B cell (primary cell): ENCODE measurements at regions not wholly inside any gene's neighbourhood (a gene's known extent, or its start where the extent isn't known, plus 50 kb on each side); places are given as distances from the start of the nearest gene placed in this dataset.

Source experiments
- ATAC-seq: fragments of 200-7000 bp; cut with Tn5 transposase; one replicate; pipeline ENCODE4 v1.10.0; 2021; ENCODE audit warnings: low read depth, mild to moderate bottlenecking, moderate number of reproducible peaks, moderate library complexity
- CTCF ChIA-PET: fragments of 350-600 bp; sonication (Branson Sonifier 250); formaldehyde crosslinking; loops from one replicate; lab custom pipeline; 2021; ENCODE audit warnings: antibody characterized with exemption, inconsistent platforms; lab: Charles Lee
- POLR2A ChIA-PET: fragments of 350-600 bp; sonication (Branson Sonifier 250); formaldehyde crosslinking; loops from one replicate; lab custom pipeline; 2021; ENCODE audit warnings: antibody characterized with exemption; lab: Charles Lee
- DNase-seq: peaks from one replicate; pipeline ENCODE4 v3.0.0; 2013
- H2AFZ ChIP-seq: 2 replicates; pipeline ENCODE4 v1.6.1; 2012; ENCODE audit warnings: mild to moderate bottlenecking, low read depth, low read length; ENCODE audit not compliant: insufficient read depth, poor library complexity, severe bottlenecking
- H3K27ac ChIP-seq, 2 donors: 1 replicate in 1 of 2; 2 replicates in 1 of 2; pipeline ENCODE4 v1.5.1; 2012 to 2013; ENCODE audit warnings: low read length in 2 of 2, mild to moderate bottlenecking in 2 of 2, moderate library complexity in 1 of 2
- H3K27me3 ChIP-seq, 4 experiments: fragments of 200-600 bp in 1 of 4; sonication (generic) in 1 of 4; replicated peaks in 1 of 4; 1 replicate in 2 of 4; 2 replicates in 2 of 4; pipeline versions ENCODE4 v1.6.1 to v1.7.0; 2013 to 2016; ENCODE audit warnings: low read length in 3 of 4, mild to moderate bottlenecking in 2 of 4, mixed read lengths in 1 of 4, moderate library complexity in 1 of 4; ENCODE audit not compliant: insufficient read depth in 4 of 4, control insufficient read depth in 3 of 4; ENCODE audit errors: control extremely low read depth in 1 of 4
- H3K36me3 ChIP-seq, 2 experiments: replicated peaks in 1 of 2; 1 replicate in 1 of 2; 2 replicates in 1 of 2; pipeline versions ENCODE4 v1.6.1 to v1.7.1; 2013; ENCODE audit warnings: low read length in 1 of 2; ENCODE audit not compliant: insufficient read depth in 2 of 2, control insufficient read depth in 1 of 2; ENCODE audit errors: control extremely low read depth in 1 of 2, extremely low read depth in 1 of 2
- H3K4me1 ChIP-seq, 2 donors: fragments of 200-600 bp in 1 of 2; sonication (generic) in 1 of 2; 1 replicate in 1 of 2; 2 replicates in 1 of 2; pipeline versions ENCODE4 v1.5.1 to v1.6.1; 2013 to 2017; ENCODE audit warnings: low read length in 2 of 2; ENCODE audit not compliant: control insufficient read depth in 2 of 2, insufficient read depth in 2 of 2
- H3K4me2 ChIP-seq: replicated peaks from 2 replicates; pipeline ENCODE3; 2012; ENCODE audit warnings: mild to moderate bottlenecking, low read depth, low read length; ENCODE audit not compliant: poor library complexity, severe bottlenecking
- H3K4me3 ChIP-seq, 5 experiments: fragments of 200-600 bp in 1 of 5; sonication (generic) in 1 of 5; 1 replicate in 3 of 5; 2 replicates in 2 of 5; pipeline versions ENCODE4 v1.5.1 to v1.7.0; 2011 to 2016; ENCODE audit warnings: low read length in 4 of 5, mild to moderate bottlenecking in 4 of 5, low read depth in 2 of 5, control low read depth in 1 of 5, moderate library complexity in 1 of 5; ENCODE audit not compliant: insufficient read depth in 1 of 5; ENCODE audit errors: control extremely low read depth in 1 of 5, extremely low read depth in 1 of 5
- H3K79me2 ChIP-seq: fragments of 200-600 bp; sonication (generic); one replicate; pipeline ENCODE4 v1.6.0; 2016; ENCODE audit warnings: low read length; ENCODE audit not compliant: control insufficient read depth, insufficient read depth
- H3K9ac ChIP-seq: fragments of 200-600 bp; sonication (generic); 2 replicates; pipeline ENCODE4 v1.6.1; 2017; ENCODE audit warnings: mild to moderate bottlenecking, low read length, moderate library complexity
- H3K9me3 ChIP-seq, 3 donors: one replicate each; pipeline versions ENCODE4 v1.6.1 to v1.7.1; 2013; ENCODE audit warnings: low read length in 2 of 3; ENCODE audit not compliant: control insufficient read depth in 2 of 3, insufficient read depth in 1 of 3; ENCODE audit errors: control extremely low read depth in 1 of 3
- H4K20me1 ChIP-seq: 2 replicates; pipeline ENCODE4 v1.6.0; 2012; ENCODE audit warnings: mild to moderate bottlenecking, low read length; ENCODE audit not compliant: insufficient read depth, control insufficient read depth, poor library complexity, severe bottlenecking
- H3K27ac Mint-ChIP-seq: one replicate; pipeline ENCODE4 v1.8.0; 2021; ENCODE audit warnings: mixed read lengths
- H3K27me3 Mint-ChIP-seq: one replicate; pipeline ENCODE4 v1.8.0; 2021; ENCODE audit warnings: mixed read lengths
- H3K4me1 Mint-ChIP-seq: one replicate; pipeline ENCODE4 v1.8.0; 2021; ENCODE audit warnings: mixed read lengths
- H3K4me3 Mint-ChIP-seq: one replicate; pipeline ENCODE4 v1.8.0; 2021; ENCODE audit warnings: mixed read lengths
- H3K9me3 Mint-ChIP-seq: one replicate; pipeline ENCODE4 v1.8.0; 2022; ENCODE audit warnings: mixed read lengths; ENCODE audit not compliant: insufficient read depth
- EZH2 ChIP-seq: IDR thresholded peaks from 2 replicates; pipeline ENCODE4 v1.6.1; 2012; ENCODE audit warnings: borderline replicate concordance, low read depth, mild to moderate bottlenecking, moderate library complexity, low read length; ENCODE audit not compliant: insufficient read depth, poor library complexity, severe bottlenecking
- WGBS: methylation state at CpG from one replicate; pipeline ENCODE4 v1.1.5; 2013; ENCODE audit warnings: missing lambda C conversion rate; ENCODE audit not compliant: insufficient coverage; 5-methylcytosine and 5-hydroxymethylcytosine counted together
- intact Hi-C: fragments of 100-400 bp; cut with micrococcal nuclease; formaldehyde crosslinking; loops from one replicate; pipeline ENCODE4 v1.10.0; 2022
- TF ChIP-seq, protein P1 (sequence below): fragments of 200-600 bp; IDR thresholded peaks from one replicate; pipeline ENCODE4 v1.8.0; 2022; ENCODE audit warnings: antibody characterized with exemption, mild to moderate bottlenecking

DNA sequence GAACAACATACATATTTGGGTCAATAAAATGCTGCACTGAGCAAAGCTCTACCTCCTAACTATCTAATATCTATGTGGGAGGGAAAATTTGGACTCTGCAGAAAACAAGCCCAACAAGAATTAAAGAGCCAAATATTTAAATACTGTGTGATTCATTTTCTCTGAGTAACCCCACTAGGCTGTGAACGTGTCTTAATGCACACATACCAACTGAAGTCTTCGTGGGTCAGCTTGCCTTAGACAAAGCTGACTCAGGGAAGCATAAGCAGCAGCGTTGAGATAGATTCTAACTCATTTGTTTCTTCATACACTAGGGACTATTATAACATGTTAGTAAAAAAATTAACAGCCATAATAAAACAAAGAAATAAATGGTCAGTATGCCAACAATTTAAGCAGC lies 114.3 kb downstream of the GJA1 start:
- Histone ChIP-seq H3K4me2 (no peak overlapping the region), H3K36me3 (no peaks in the 10 kb centered on the region), H3K79me2 (no peaks in the 10 kb centered on the region), H3K4me1 (no peaks in the 10 kb centered on the region), H2AFZ (no peak overlapping the region), H3K27ac (no peak overlapping the region), H3K9me3 (no peaks in the 10 kb centered on the region), H3K9ac (no peak overlapping the region), H3K27me3 (no peaks in the 10 kb centered on the region), H4K20me1 (no peaks in the 10 kb centered on the region), H3K4me3 (no peak overlapping the region)
- H3K9me3 Mint-ChIP-seq, result no peaks in the 10 kb centered on the region
- no peaks in the 10 kb centered on the region for H3K27me3 Mint-ChIP-seq
- POLR2A ChIA-PET, result no interaction called here
- WGBS, result no CpG with 5 or more reads among the region's 3 CpGs
- ATAC-seq, result no peak
- H3K27ac Mint-ChIP-seq, result no peak overlapping the region
- intact Hi-C loops, result no loop called here
- DNase-seq, result no peak
- CTCF ChIA-PET, result no interaction called here
- no peaks in the 10 kb centered on the region for H3K4me1 Mint-ChIP-seq
- H3K4me3 Mint-ChIP-seq, result no peak overlapping the region
- no peak for TF ChIP-seq EZH2
- TF ChIP-seq, protein P1, sequence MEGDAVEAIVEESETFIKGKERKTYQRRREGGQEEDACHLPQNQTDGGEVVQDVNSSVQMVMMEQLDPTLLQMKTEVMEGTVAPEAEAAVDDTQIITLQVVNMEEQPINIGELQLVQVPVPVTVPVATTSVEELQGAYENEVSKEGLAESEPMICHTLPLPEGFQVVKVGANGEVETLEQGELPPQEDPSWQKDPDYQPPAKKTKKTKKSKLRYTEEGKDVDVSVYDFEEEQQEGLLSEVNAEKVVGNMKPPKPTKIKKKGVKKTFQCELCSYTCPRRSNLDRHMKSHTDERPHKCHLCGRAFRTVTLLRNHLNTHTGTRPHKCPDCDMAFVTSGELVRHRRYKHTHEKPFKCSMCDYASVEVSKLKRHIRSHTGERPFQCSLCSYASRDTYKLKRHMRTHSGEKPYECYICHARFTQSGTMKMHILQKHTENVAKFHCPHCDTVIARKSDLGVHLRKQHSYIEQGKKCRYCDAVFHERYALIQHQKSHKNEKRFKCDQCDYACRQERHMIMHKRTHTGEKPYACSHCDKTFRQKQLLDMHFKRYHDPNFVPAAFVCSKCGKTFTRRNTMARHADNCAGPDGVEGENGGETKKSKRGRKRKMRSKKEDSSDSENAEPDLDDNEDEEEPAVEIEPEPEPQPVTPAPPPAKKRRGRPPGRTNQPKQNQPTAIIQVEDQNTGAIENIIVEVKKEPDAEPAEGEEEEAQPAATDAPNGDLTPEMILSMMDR, result no peak

DNA sequence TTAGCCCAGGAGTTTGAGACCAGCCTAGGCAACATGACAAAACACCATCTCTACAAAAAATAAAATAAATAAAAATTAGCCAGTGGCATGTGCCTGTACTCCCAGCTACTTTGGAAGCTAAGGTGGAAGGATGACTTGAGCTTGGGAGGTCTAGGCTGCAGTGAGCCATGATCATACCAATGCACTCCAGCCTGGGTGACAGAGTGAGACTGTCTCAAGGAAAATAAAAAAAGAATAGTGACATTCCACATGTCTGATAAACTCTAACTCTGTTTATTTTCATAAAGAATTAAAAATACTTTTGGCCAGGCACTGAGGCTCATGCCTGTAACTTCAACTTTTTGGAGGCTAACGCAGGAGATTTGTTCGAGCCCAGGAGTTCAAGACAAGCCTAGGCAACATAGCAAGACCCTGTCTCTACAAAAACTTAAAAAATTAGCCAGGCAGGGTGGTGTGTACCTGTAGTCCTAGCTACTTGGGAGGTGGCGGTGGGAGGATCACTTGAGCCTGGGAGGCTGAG lies 115.1 kb downstream of the GJA1 start:
- TF ChIP-seq EZH2, result no peak
- TF ChIP-seq, protein P1, result no peak
- Histone ChIP-seq H3K27ac (no peak overlapping the region), H3K4me2 (no peak overlapping the region), H4K20me1 (no peaks in the 10 kb centered on the region), H3K27me3 (no peaks in the 10 kb centered on the region), H3K36me3 (no peaks in the 10 kb centered on the region), H3K4me3 (no peak overlapping the region), H3K9me3 (no peaks in the 10 kb centered on the region), H3K79me2 (no peaks in the 10 kb centered on the region), H3K4me1 (no peaks in the 10 kb centered on the region), H2AFZ (no peak overlapping the region), H3K9ac (no peak overlapping the region)
- WGBS, result 90% methylated on average over 2 of the region's 3 CpGs
- ATAC-seq, result no peak
- Mint-ChIP-seq H3K4me1 (no peaks in the 10 kb centered on the region), H3K27ac (no peak overlapping the region), H3K4me3 (no peak overlapping the region), H3K9me3 (no peaks in the 10 kb centered on the region), H3K27me3 (no peaks in the 10 kb centered on the region)
- no peak for DNase-seq
- POLR2A ChIA-PET, result no interaction called here
- intact Hi-C loops, result no loop called here
- CTCF ChIA-PET, result no interaction called here
